ELF-1 (cell line): ENCODE measurements at regions not wholly inside any gene's neighbourhood (a gene's known extent, or its start where the extent isn't known, plus 50 kb on each side); places are given as distances from the start of the nearest gene placed in this dataset.

Experiments used
- DNase-seq: peaks from one replicate; pipeline ENCODE4 v3.0.0-alpha.2; 2016; ENCODE audit warnings: low read depth, low spot score

DNA sequence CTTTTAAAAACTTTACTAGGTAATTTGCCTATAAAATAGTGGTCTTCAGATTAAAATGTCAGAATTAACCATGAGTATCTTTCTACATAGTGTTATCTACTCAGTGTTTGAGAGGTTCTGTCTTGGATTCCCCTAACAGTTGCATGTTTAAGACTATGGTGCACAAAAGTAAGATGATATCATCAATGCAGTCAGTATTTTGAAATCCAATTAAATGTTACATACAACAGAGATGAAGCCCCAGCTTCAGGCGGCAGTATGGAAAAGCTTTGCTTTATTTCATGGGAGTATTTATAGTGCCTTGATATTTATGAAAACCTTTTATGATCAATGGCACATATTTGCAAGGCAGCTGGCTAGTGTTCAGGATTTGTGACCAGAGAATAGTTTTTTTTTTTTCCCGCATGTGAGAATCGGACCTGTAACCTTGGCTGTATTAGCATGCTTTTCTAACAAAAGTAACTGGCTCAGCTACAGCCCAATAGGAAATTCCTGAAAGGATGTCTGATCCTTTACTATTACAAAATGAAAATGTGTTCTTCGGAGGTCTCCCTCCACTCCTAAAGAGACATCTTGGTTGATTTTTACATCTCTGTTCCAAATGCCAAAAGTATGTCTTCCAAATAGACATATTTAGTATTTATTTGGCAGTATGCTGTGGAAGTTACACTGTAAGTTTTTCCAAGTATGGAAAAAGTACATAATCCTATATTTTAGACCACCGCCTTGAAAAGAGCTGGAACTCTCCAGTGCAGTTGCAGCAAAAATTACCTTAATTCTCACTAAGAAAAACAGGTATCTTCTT is 319.3 kb upstream of the UBE2E3 start:
- DNase-seq = no peak

GRCh38 chr2:180660207-180660606 is 320.2 kb upstream of the UBE2E3 start:
- no peak for DNase-seq

DNA sequence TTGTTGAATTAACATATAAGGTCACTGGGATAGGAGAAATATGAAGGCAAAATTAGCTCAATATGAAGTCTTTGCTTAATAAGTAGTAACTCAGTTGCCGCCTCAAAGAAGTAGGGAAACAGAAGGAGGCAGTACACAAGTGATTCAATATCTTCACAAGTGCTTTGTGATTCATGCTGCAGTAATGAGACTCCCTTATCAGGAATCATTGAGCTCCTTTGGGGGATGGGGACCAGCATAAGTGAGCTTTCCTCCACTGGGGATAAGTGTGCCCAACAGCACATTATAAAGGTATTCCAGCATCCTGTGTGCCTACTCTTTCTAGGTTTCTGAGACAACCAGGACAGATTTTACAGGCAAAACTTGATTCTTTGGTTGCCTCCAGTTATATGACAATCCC is 323.4 kb upstream of the UBE2E3 start:
- DNase-seq = no peak

DNA sequence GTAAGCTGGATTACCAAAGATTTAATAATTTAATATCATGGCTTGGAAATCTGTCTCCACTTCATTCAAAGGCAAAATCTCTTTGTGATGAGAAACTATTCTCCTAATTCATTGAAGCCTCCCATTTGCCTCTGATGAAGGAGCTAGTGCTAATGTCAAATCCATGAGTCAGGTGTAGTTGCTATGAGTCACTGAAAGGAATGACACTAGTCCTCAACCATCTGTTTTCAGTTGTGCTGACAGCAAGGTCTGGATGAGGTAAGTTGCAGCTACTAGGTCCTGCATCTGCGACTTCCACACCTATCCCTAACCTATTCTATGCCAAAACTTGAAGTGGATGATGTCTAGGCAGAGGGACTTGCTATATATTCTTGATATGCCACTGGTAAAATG is 324.0 kb upstream of the UBE2E3 start:
- DNase-seq = no peak

DNA sequence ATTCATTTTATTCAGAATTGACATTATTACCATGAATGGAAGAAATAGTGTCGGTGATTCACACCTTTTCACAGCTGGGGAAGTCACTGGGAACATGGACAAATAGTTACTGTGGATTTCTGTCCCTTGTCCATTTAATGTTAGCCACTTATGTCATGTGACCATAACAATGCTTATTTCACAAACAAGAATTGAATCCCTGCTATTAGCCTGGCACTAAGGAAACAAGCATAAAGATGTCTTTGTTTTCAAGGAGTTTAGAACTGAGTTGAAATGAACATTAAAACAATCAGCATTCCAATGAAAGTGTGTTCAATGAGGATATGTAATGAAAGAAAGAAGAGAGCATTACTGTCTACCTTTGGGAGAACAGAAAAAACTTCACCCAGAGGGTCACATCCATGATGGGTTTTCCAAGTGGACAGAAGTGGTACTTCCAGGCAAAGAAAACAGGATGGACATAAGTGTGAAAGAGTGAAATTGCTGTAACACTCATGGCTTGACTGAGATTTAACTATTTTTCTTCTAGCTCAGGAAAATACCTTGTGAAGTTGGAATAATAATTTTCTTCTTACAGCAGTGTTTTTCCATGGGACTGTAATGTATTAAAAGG is 324.5 kb upstream of the UBE2E3 start:
- DNase-seq = no peak

DNA sequence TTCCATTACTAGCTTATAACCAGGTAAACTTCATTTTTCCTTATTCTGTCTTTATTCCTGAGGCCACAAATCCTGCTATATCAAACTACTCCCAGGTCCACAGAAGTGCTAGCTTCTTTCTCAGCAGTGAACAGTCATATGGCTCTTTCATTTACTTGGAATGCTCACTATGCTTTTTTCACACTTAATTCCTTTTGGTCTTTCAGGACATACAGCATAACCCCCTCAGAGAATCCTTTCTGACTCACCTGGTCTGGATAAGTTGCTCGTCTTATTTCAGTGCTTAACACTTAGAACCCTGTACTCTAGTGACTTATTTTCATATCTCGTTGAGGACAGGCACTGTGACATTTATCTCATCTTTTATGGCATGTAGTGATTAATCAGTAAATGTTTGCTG is 325.0 kb upstream of the UBE2E3 start:
- no peak for DNase-seq

- no peak for DNase-seq
These were observed 326.9 kb upstream of the UBE2E3 start for GRCh38 chr2:180653481-180653880.

GRCh38 chr2:180652794-180653193 is 327.6 kb upstream of the UBE2E3 start:
- no peak for DNase-seq

GRCh38 chr2:180651596-180651995 is 328.8 kb upstream of the UBE2E3 start:
- no peak for DNase-seq

GRCh38 chr2:180647621-180648020 is 332.8 kb upstream of the UBE2E3 start:
- no peak for DNase-seq

DNA sequence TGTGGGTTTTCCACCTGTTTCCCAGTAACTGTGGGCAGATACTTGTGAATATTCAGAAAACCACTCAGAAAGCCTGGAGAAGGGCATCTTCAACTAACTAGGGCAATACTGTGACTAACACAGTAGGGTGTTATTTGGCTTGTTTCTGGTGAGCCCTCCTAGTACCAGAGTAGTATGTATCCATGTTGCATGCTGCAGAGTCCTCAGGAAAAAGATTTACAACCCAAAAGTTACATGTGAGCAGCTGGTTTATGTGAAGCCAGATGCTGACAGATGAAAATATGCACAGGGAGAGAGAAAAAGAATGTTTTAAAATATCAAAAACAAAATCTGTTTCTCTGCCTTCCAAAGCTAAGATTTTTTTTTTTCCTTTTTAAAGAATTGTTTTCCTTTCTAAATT is 333.2 kb upstream of the UBE2E3 start:
- DNase-seq = no peak

DNA sequence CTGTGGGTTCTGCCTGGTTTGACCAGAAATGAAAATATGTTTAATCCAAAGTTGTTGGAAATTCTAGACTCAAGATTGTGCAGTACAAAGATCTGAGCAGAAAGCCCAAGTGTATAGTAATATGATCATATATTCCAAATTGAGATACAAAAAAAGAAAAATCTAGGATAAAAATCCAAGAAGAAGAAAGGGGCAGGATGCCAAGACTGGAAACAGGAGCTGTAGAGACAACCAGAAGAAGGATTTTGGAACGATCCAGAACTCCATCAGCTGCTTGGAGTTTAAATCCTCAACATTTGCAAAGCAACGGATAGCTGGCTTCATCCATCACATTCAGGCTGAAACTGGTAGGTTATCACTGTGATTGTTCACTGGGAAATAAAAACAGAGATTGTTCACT is 333.6 kb upstream of the UBE2E3 start:
- no peak for DNase-seq

DNA sequence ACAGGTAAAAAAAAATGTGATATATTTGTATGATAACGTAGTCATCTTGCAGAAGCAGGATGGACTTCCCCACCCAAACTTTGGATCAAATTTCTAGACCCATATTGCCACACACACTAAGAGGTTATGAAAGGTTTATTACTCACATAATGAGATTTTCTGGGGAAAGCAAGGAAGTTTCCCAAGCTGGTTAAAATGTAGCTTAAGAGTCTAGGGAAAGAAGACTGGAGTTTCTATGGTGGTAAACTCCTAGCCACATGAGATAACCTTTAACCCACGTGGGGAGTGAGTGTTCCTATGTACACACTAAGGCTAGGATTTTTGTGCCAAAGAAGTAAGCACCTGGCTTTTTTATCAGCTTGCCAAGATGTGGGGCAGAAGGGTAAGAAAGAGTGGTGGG is 335.7 kb upstream of the UBE2E3 start:
- DNase-seq = no peak

DNA sequence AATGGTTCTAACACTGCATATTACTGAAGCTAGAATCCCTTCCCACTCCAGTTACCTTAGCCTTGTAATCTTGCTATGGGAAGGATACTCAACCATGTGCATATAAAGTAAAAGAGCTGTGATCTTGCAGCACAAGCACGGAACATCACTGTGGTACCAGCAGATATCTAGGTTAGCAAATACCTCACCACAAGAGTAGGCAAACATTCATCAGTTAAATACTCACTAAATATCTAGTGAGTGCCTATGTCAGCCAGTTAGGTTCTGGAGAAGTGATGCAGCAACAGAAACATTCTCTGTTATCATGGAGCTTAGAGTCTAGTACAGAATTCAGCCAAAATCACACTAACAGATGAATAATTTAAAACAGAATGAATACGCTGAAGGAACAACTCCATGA is 349.6 kb upstream of the UBE2E3 start:
- DNase-seq = no peak

- DNase-seq = no peak
These were observed 355.2 kb upstream of the UBE2E3 start for GRCh38 chr2:180625006-180625844.

- no peak for DNase-seq
These were observed 358.2 kb upstream of the UBE2E3 start for GRCh38 chr2:180621941-180622918.

DNA sequence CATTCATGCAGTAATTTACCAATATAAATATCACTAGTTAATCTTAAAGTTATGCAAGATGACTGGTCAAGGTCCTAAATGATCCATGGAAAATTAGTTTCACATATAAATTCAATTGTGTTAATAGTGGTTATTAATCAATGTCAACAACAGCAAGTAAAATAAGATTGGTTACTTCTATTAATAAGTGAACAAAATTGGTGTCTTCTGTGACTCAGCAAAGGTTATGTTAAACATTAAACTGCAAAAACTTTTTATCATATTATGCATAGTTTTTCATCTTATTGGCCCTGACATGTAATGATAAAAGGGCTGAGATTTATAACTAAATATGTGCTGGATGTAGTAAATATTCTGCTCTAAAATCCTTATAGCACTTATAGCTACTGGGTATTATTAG is 359.0 kb upstream of the UBE2E3 start:
- DNase-seq = no peak

GRCh38 chr2:180618570-180618969 is 361.8 kb upstream of the UBE2E3 start:
- no peak for DNase-seq

DNA sequence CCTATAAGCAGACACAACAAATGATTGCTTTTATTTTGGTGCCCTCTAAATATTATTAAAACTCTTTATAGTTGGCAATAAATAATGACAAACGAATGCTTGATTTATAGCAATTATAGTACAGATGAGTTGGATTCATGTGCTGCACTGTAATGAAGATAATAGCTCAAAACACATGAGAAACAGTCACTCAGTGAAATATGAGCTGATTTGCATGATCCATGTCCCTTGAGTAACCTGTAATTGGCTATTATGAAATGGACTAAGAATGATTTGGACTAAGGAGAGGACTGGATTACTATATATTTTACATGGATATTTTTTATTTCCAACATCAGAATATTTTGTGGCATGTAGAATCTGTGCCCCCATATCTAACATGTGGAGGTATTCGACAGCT is 365.6 kb upstream of the UBE2E3 start:
- no peak for DNase-seq

DNA sequence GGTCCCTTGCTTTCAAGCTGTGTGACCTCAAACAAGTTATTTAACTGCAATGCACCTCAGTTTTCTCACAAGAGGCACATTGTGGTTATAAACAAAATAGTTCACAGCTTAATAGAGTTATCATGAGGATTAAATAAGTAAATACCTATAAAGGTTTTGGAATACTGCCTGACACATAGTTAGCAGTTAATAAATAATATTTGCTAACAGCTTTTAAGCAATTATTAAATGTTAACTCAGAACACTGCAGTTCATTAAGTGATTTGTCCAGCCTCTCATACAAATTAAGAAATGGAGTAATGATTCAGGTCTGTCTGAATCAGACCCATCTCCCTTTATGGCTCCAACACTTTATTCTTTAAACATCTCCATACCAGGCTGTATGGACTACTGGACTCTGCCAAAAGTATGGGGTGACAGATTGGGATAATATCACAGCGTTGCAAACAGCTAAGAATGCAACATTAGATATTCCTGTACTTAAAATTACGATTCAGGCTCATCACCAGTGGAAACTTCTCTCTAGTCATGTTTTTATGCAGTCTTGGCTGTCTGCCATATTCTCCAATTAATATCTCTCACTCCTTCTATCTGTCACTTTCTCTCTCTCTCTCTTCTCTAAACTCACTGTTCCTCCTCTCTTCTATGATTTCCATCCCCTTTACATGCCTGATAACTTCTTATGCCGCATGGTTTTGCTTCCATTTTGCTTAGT is 370.6 kb upstream of the UBE2E3 start:
- no peak for DNase-seq
